SKM-1 (cell line): ENCODE measurements at regions not wholly inside any gene's neighbourhood (a gene's known extent, or its start where the extent isn't known, plus 50 kb on each side); places are given as distances from the start of the nearest gene placed in this dataset.
"Not testable (repeated sequence)": the region's sequence is repeated elsewhere in the genome, so short reads cannot be mapped to it uniquely, and the experiment has no call there.

Source experiments
- DNase-seq: peaks from one replicate; lab custom pipeline; 2025; ENCODE audit not compliant: unreplicated experiment; lab: John Stamatoyannopoulos, UW

DNA sequence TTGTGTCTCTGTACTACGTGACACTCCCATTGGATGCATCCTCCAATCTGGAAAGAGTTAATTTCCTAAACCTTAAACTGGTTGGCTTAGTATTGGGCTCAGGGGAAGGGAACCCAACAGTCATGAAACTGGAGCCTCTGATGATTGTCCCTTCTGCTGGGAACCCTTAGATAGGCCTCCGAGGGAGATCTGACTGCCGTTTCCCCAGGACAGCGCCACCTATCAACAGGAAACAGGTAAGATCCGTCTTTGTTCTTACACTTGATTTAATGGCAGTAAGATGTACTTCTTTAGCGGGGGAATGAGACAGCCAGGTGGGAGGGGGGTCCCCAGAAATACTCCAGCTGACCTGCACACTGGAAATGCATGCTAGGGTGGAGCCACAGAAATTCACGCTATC lies 1749.6 kb downstream of the SI start:
- no peak for DNase-seq

DNA sequence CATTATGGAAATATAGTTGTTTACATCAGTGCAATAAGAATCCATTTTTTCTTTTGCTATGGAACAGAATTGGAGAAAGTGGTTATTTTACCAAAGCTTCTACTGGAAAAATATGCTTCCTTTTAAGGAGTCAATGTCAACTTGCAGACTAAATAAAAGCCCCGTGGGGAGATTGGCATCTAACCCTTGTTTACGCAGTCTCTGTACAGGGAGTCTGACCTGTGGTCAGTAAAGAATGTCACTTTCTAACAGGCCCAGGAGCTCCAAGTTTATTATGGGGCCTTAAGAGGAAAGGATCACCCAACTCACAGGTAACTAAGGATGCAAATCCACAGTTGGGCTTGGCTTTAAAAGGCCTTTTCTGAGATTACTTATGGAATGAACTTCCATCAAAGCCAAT lies 1751.2 kb downstream of the SI start:
- no peak for DNase-seq

DNA sequence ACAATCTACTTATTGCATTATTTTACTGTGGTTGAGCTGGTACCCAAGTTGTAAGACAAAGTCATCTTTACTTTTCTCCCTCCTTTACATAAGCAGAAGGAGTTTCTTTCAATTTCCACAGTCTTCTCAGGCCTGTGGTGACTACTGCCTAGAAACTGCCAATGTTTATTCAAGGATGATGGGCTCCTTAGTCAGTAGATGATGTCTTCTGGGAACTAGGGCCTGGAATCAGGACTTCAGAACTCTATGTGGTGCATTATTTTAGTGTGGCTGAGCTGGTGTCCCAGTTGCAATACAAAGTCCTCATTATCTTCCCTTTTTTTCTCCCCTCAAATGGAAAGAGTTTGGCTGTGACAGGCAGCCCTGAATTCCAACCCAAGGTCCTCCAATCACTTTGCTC lies 1762.5 kb downstream of the SI start:
- DNase-seq: no peak

DNA sequence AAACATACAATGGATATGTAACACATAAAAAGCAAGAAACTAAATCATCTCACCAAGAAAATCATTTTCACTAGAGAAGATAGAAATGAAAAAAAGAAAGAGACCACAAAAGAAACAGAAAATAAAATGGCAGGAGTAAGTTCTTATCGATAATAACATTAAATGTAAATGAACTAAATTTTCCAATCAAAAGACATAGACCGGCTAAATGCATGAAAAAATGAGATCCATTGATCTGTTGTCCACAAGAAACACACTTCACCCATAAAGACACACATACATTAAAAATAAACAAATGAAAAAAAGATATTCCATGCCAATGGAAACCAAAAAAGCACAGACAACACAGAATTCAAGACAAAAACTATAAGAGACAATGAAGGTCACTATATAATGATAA lies 1771.9 kb downstream of the SI start:
- DNase-seq: no peak

DNA sequence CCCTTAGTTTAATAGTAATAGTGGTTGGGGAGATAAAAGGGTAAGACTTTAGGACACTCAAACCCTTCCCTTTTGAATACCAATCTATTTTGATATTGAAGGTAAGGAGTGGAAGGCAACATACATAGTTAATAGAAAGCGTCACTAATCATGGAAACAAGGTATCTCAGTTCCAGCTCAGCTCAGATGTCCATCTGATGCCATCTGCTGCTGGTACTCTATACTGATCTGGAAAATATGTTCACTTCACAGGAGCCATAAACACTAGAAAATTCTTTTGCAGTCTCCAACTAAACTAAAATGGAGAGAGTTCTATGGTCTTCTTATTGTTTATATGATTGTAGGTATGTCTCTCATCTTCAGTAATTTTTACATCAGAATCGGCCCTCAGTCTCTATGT lies 1777.1 kb downstream of the OTOL1 start:
- DNase-seq: no peak

DNA sequence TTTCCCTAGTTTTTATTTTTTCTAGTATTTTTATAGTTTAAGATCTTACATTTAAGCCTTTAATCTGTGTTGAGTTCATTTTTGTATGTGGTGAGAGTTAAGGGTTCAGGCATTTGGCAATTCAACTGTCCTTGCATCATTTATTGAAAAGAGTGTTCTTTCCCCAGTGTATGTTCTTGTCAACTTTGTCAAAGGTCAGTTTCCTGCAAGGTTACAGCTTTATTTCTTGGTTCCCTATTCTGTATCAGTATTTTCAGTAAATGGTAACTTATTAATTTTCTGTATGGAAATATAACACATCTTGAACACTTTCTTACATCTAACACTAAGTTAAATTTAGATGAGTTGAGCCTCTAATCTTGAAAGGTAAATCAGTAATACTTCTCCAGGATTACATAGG lies 1770.1 kb downstream of the OTOL1 start:
- DNase-seq: no peak

DNA sequence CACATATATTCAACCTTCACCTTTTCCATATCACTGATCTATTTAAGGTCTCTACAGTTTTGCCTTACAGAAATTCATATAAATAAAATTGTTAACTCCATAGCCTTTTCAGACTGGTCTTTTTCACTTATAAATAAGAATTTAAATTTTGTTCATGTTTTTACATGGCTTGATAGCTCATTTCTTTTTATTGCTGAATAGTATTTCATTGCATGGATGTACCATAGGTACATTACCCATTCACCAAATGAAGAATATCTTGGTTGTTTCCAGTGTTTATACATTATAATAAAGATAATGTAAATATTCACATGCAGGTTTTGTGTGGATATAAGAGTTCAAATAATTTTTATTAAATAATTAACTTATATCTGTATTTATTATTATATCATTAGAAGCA lies 1765.0 kb downstream of the OTOL1 start:
- DNase-seq: no peak

DNA sequence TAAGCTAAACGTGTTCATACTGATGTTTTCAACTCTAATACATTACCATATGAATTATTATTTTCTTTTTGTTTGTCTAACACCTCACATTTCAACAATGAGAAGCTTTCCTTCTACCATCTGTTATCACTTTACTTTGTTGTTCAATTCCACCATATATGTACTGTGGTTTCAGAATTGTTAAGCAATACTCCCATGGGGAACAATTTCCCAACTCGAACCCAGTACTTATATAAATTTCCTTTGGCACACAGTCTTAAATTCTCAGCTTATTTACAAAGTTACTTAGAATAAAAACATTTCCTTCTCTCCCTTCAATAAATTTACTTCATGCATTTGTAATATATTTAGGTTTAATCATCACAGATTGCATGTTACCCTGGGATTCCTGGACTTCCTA lies 1764.4 kb downstream of the OTOL1 start:
- no peak for DNase-seq

DNA sequence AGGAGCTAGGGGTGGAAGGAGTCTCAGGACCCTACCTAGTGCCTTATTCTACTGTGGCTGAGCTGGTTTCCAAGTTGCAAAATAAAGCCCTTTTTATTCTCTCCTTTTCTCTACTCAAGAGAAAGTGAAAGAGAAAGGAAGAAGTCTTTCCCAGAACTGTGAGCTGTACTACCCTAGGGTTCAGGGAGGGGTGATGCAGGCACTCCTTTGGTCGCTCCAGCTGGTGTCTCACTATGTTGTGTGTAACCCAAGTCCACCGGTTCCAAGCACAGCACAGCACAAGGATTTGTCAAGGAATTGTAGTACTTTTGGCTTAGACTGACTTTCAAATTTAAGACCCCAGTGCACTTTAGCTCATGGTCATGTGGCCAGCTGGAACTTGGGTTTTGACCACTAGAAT lies 1721.7 kb downstream of the OTOL1 start:
- DNase-seq: no peak

DNA sequence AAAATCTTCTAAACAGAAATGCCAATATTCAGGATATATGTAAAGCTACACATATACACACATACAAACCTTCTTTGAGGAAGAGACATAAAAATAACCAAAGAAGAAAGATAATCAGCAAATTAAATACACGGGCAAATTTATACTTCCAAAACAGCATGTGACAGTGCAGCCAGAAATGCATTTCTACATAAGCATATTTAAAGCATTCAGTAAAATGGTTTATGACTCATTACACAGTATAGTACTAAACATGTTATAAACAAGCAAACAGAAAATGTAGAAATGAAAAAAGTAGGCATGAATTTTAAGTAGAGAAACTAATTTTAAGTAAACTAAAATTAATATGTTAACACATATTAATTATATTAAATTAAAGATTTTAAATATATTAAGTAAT lies 1717.2 kb downstream of the OTOL1 start:
- no peak for DNase-seq

DNA sequence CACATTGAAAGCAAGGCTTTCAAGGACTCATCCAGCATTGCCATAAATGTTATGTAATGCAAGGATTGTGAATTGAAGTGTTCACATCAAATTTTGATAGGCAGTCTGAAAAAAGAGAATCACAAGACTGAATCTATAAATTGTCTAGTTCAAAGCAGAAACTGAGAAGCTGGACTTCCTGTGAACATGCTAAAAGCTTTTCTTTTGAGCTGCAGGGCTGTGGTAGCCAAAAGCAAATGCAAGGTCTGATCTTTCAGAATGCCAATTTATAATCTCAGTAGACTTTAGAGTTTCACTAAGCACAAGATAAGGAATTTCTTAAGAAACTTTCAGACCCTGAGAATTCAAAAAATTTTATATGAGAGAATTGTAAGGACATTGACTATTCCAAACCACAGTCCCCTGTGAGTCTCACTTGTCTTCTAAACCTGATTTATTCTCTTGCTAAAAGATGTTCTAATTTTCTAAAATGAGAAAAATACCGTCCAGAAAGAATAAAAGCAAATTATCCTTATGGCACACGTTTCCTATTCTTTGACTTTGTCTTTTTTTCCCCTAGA lies 1700.3 kb downstream of the OTOL1 start:
- no peak for DNase-seq

DNA sequence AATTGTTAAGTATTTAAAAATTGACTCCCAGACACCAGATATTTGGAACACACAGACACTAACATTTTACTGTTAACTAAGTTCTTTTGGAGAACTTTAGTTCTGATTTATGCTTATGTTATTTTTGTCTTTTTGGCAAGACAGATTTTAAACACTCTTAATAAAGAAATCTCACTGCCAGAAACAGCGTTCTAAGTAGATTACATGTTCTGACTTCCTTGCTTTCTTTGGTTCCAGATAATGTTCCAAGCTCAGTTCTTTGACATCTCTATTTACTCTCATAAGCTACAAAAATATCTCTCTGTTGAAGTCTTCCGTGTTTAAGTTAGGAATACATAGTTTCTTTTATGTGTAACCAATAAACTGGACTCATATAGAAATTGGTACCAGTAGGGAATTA lies 1699.6 kb downstream of the OTOL1 start:
- DNase-seq: no peak

DNA sequence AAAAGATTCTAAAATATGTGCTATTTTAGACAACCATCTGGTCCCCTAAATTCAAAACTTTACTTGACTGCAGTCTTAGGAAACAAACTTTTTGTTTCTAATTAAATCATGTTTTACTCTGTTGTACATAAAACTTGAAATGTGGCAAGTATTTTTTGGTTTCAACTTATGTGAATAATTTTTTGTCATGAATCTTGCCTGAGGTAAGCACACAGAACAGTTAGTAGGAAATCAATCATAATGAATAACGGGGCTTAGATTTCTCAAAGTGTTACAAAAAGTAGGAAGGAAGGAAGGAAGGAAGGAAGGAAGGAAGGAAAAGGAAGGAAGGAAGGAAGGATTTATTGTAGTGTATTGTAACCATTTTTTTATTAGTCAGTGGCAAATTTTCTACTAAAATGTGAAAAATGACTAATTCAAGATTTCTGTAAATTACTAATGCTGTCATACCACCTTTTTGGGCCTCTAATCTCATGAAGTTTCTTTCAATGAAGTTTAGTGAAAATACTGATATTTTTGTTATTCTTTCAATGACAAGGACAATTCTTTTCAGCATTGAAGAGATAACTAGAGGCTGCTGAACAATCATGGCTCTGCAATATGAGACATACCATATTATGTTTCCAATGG lies 1689.2 kb downstream of the OTOL1 start:
- no peak for DNase-seq

DNA sequence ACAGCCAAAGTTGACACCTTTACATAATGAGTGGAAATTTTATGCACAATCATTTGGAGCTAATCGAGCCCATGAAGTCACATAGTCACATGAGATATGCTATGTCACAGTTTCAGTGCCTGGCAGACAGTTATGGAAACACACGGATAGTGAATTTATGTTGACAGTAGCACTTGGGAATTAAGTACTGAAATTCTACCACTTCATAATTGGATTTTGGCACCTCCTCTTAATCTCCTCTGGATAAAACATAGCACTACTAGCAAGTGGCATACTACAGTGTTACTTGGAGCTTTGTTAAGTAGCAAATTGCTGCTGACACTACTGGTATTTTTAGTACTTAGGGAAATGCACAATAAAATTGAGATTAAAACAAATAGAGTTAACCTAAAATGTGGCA lies 1679.4 kb downstream of the OTOL1 start:
- DNase-seq: no peak

DNA sequence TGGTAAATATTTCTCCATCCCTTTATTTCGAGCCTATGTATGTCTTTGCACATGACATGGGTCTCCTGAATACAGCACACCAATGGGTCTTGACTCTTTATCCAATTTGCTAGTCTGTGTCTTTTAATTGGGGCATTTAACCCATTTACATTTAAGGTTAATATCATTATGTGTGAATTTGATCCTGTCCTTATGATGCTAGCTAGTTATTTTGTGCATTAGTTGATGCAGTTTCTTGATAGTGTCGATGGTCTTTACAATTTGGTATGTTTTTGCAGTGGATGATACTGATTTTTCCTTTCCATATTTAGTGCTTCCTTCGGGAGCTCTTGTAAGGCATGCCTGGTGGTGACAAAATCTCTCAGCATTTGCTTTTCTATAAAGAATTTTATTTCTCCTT lies 1675.9 kb downstream of the OTOL1 start:
- not testable (repeated sequence) for DNase-seq

DNA sequence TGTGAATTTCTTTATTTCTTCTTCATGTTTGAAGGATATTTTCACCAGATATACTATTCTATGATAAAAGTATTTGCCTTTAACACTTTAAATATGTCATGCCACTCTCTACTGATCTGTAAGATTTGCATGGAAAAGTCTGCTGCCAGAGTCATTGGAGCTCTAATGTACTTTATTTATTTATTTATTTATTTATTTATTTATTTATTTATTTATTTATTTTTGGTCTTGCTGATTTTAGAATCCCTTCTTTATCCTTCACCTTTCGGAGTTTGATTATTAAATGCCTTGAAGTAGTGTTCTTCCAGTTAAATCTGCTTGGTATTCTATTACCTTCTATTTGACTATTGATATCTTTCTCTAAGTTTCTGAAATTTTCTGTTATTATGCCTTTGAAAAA lies 1669.6 kb downstream of the OTOL1 start:
- DNase-seq: no peak

DNA sequence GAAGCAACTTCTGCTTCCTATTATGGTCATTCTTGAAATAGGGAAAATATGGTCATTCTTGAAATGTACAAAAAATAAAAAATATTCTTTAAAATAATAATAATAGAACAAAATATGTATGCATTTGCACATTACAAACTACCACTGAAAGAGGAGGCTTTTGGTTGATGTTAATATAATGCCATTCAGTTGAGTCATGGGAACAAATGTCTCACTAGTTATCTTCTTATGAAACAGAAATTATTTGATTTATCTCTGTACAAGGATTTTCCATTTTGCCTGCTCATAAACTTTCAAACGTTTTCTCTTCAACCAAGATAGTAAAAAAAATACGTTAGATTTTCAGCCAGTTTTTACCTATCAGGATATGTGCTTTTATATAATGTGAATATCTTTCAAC lies 1662.7 kb downstream of the OTOL1 start:
- no peak for DNase-seq

DNA sequence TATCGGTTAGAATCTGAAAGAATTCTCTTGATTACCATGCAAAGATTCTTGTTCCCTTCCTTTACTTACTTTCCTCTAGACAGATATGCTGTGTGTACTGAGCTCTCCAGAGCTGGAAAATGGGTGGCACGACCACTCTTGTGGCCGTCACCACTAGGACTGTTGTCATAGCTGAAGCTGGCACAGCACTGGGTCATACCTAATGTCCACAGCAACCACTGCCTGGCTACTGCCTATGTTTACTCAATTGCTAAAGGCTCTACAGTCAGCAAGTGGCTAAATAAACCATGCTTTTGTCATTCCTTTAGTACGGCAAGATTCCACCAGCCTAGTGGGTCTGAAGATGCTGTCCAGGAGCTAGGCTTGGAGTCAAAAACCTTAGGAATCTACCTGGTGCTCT lies 1643.0 kb downstream of the OTOL1 start:
- no peak for DNase-seq

DNA sequence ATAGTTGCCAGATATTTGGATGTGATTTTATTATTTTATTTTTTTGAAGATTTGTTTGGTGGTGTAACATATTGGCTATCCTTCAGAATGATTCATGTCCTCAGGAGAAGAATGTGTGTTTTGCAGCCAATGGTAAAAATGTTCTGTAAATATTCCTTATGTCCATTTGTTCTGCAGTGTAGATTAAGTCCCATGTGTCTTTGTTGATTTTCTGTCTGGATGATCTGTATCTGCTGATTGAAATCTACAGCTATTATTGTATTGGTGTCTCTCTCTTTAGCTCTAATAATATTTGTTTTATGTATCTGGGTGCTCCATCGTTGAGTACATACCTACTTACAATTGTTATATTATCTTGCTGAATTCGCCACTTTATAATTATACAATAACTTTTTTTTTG lies 1641.7 kb downstream of the OTOL1 start:
- DNase-seq: no peak

DNA sequence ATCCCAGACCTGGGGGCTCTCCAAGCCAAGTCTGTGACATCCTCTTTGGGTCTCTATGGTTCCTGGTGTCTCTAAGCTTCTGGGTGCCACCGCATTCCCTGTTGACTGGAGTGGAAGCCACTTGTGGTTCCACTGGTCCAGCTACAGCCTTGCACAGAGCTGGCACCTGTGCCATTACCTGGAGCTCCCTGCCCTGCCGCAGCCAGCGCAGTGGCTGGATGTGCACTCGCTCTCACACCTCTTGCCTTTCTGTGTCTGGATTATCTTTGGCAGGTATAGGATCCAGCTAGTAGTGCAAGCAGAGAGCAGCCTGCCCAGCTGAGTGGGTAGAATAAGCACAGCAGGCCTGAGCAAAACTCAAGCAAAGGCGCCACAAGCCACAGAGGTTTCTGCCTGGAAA lies 1635.5 kb downstream of the OTOL1 start:
- no peak for DNase-seq

DNA sequence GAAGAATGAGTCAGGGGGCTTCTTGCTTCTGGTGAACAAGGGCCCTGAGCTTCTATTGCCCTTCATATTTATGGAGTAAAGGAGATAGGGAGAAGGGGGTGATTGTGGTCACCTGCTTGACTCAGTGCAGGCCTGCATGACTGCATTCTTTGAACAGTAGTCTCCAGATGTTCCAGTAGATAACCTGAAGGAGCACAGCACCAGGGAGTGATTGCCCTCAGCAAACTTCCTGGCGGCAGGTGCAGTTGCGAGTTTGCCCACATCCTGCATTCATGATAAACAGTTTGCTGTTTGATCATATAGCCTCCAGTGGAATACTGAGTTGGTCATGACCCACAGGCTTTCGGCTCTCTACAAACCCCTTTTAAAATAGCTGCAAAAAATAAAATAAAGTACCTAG lies 1632.7 kb downstream of the OTOL1 start:
- DNase-seq: no peak

DNA sequence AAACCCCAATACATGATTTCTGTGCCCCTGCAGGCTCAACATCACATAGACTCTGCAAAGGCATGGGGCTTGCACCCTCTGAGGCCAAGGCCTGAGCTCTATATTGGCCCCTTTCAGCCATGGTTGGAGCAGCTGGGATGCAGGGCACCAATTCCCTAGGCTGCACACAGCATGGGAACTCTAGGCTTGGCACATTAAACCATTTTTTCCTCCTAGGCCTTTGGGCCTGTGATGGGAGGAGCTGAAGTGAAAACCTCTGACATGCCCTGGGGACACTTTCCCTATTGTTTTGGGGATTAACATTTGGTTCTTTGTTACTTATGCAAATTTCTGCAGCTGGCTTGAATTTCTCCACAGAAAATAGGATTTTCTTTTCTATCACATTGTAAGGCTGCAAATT lies 1629.5 kb downstream of the OTOL1 start:
- DNase-seq: no peak
